ENCODE measurements at regions not wholly inside any gene's neighbourhood (a gene's known extent, or its start where the extent isn't known, plus 50 kb on each side); places are given as distances from the start of the nearest gene placed in this dataset.

DNA sequence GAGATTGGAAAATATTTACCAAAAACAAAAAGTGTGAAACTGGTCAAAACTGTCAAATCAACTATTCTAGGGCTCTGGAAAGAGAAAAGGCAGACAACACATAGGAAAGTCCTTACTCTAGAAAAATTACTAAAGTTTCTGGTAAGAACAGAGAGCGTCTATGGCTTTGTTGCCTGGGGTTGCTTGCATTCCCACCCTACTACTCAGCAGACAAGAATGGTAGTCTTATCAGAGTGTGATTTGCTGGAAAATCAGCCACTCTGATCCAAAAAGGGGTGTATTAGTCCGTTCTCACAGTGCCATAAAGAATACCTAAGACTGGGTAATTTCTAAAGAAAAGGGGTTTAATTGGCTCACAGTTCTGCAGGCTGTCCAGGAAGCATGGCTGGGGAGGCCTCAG lies 50.3 kb upstream of the CDH20 start:
- Histone ChIP-seq H3K9ac (ENCODE audit: low read length) (no peak overlapping the region), H3K27me3 (ENCODE audit: insufficient read depth, low read length) (no peaks in the 10 kb centered on the region), H4K20me1 (ENCODE audit: insufficient read depth, low read length) (no peaks in the 10 kb centered on the region), H3K79me2 (ENCODE audit: insufficient read depth, low read length) (no peaks in the 10 kb centered on the region), H3K4me2 (ENCODE audit: low read length) (no peak overlapping the region), H3K36me3 (ENCODE audit: insufficient read depth, low read length) (no peaks in the 10 kb centered on the region), H3K4me3 (ENCODE audit: low read depth, low read length, poor library complexity, severe bottlenecking) (no peak overlapping the region), H3F3A (ENCODE audit: insufficient read depth, low read length) (no peaks in the 10 kb centered on the region), H3K9me3 (ENCODE audit: low read length) (no peaks in the 10 kb centered on the region), H3K27ac (ENCODE audit: low read depth, low read length, poor library complexity, severe bottlenecking) (no peak overlapping the region), H3K9me2 (ENCODE audit: low read depth, low read length) (no peaks in the 10 kb centered on the region), H3K4me1 (ENCODE audit: insufficient read depth, low read length, severe bottlenecking) (no peaks in the 10 kb centered on the region), H2AFZ (ENCODE audit: low read length) (no peak overlapping the region)
- TF ChIP-seq, protein P1, sequence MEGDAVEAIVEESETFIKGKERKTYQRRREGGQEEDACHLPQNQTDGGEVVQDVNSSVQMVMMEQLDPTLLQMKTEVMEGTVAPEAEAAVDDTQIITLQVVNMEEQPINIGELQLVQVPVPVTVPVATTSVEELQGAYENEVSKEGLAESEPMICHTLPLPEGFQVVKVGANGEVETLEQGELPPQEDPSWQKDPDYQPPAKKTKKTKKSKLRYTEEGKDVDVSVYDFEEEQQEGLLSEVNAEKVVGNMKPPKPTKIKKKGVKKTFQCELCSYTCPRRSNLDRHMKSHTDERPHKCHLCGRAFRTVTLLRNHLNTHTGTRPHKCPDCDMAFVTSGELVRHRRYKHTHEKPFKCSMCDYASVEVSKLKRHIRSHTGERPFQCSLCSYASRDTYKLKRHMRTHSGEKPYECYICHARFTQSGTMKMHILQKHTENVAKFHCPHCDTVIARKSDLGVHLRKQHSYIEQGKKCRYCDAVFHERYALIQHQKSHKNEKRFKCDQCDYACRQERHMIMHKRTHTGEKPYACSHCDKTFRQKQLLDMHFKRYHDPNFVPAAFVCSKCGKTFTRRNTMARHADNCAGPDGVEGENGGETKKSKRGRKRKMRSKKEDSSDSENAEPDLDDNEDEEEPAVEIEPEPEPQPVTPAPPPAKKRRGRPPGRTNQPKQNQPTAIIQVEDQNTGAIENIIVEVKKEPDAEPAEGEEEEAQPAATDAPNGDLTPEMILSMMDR (IDR thresholded peaks at IDR 0.05; ENCODE audit: low read length) = no peak
- TF ChIP-seq EZH2 (IDR thresholded peaks at IDR 0.05; ENCODE audit: borderline replicate concordance, low read length) = no peak

All from OCI-LY1 (cell line).